NCI-H1930 (cell line): ENCODE measurements at regions not wholly inside any gene's neighbourhood (a gene's known extent, or its start where the extent isn't known, plus 50 kb on each side); places are given as distances from the start of the nearest gene placed in this dataset.
A peak's percentile ranks its signal among the peaks of the same experiment; 100 is the strongest.
"Not testable (repeated sequence)": the region's sequence is repeated elsewhere in the genome, so short reads cannot be mapped to it uniquely, and the experiment has no call there.

Experiments used
- DNase-seq, 2 experiments: peaks; one replicate each; lab custom pipeline; 2025; lab: John Stamatoyannopoulos, UW

- DNase-seq, result no peak
These were observed 52.2 kb upstream of the ABCA1 start for GRCh38 chr9:104980039-104980654.

- no peak for DNase-seq
These were observed 53.7 kb upstream of the ABCA1 start for GRCh38 chr9:104981543-104982129.

- DNase-seq, result no peak
These were observed 54.6 kb upstream of the ABCA1 start for GRCh38 chr9:104982543-104982942.

GRCh38 chr9:104983491-104983890 is 55.5 kb upstream of the ABCA1 start:
- DNase-seq, result no peak

DNA sequence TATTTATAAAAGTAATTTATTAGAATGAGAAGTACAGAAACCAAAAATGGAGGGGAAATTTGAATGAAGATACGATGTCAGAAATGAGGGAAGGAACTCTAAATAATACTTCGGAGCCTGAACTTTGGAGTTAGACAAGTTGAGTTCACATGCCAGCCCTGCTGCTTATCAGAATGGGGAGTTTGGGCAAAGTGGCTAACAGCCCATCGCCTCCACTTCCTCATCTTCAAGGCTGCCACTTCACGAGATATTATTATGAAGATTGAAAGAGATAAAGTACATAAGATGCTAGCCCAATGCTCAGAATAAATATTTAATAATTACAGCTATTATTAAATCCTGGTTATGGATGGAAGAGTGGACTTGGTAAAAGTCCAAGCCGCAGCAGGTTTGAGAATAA is 56.2 kb upstream of the ABCA1 start:
- no peak for DNase-seq

DNA sequence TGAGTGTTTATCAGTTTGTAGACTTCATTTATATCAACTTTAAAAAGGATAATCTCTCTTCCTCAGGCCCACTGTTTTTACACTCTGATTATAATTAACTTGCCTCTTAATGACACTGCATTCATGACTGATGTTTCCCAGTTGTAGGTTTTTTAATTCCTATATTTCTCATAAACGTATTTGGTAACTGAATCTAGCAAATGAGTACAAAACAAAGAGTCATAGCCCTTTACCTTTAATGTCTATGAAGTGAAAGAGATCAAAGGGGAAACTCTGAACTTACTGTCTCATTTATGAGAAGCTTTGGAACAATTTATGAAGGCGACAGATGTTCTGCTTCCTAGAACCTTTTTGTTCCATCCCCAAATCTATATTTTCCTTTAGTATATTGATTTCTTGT is 56.6 kb upstream of the ABCA1 start:
- DNase-seq, result no peak

DNA sequence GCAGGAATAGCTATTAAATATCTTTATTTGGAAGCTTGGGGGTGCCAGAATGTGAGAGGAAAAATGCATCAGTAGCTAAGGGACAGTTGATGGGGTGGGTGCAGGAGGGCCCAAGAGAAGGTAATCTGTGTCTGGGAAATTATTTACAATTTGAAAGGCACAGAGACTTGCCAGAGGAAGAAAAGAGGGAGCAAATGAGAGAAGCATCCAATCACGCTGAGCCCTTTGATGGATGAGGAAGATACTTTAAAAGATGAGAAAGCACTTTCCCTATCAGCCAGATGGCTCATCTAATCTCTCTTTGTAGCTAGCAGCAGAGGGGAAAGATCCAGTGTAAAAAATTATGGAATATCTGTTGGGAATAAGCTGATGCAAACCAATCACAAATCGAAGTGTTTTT is 57.0 kb upstream of the ABCA1 start:
- DNase-seq, result no peak

- no peak for DNase-seq
These were observed 58.1 kb upstream of the ABCA1 start for GRCh38 chr9:104986096-104986495.

DNA sequence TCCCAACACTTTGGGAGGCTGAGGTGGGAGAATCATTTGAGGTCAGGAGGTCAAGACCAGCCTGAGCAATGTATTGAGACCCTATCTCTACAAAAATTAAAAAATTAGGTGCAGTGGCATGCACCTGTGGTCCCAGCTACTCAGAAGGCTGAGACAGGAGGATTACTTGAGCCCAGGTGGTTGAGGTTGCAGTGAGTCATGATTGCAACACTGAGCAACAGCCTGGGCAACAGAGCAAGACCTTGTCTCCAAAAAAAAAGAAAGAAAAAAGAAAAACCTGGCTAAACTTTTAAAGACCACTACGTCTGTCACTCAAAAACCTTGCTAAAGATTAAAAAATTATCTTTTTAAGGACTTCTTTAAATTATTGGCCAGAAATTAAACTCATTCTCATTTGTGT is 59.8 kb upstream of the ABCA1 start:
- DNase-seq, result no peak

DNA sequence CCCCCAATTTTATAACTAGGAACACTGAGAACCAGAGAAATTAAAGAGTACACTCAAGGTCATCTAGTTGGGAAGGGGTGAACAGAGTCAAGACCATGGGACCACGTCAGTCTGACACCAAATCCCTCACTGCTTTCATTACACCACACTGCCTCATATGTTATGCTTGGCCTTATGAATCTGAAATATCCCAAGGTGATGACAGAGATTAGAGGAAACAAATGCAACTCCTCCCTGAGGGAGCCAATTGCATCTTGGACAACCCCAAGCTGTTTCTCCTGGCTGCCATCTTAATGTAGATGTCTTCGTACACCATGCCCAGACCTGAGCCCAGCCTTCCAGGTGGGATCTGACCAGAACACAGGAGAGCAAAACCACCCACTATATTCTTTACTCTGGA is 60.6 kb upstream of the ABCA1 start:
- DNase-seq, result no peak

GRCh38 chr9:104991144-104991953 is 63.4 kb upstream of the ABCA1 start:
- DNase-seq, result peak; percentile 52 to 58

DNA sequence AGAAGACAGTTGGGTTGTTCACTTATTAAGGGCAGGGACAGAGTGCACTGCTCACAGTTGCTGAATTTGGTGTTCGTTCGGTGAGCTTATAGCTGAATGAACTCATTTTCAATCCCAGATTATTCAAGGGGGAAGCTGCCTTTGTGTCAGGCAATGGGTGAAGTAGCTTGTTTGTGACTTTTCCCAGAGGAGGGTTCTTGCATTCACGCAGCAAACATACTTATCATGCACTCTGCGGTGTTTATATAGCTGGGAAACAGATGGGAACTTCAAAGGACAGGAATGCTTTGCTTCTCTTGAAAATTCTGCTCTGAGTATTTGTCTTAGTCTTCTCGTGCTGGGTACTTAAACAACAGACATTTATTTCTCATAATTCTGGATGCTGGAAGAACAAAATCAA is 64.7 kb upstream of the ABCA1 start:
- no peak for DNase-seq

DNA sequence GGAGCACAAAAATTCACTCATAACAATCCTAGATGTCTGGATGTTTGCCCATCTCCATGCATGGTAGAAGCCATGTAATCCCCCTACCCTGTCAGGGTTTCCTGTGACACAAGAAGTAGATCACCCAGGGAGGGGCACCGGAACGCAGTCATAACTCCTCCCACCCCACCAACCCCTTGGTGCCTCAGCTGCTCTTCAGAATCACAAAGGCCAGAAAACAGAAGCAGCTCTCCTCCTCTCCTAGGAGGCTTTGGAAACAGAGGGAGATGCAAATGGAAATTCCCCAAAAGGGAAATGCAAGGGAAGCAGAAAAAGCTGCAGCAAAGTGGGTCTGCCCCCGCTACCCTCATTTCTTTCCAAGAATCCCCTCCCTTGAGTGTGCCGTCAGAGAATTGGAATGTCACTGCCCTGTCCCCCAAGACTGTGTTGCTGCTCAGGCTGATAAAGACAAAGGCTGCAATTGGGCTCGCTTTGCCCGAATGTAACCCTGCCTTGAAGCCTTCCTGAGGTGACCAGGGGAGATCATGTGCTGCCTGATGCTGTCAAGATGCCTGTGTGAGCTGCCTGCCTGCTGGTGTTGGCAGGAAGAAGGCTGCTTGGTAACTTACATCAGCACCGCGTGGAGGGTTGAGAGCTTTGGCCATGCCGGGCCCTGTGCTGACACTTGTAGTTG is 65.5 kb upstream of the ABCA1 start:
- DNase-seq, result no peak

DNA sequence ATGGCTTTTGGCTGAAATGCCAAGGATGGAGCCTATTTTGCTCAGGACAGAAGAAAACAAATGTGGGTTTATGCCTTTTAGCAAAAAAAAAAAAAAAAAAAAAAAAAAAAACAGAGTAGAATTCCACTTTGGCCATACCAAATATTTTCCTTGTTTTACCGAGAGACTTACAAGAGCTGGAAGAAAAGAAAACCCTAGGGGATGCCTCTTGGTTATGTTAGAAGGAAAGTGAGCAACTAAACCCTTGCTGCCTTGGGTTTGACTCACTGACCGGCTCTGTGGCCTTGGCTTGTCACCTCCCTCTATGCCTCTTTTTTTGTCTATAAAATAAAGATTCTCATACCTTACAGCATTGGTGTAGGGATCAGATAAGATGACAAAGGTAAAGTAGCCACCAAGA is 69.6 kb upstream of the ABCA1 start:
- DNase-seq, result no peak

DNA sequence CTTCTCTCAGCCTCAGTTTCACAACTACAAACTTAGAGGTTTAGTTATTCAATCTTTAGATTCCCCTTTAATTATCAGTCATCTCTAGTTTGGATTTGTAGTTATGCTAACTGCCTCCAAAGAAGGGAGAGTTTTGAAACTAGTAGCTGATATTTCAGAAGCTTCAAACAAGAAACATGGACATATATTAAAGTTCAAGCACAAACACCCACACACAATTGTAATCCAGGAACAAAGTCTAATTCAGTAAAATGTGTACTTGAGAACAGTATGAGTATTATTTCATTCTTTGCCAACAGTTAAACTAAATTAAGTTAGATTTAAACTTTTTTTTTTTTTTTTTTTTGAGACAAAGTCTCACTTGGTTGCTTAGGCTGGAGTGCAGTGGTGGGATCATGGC is 71.2 kb upstream of the ABCA1 start:
- no peak for DNase-seq

DNA sequence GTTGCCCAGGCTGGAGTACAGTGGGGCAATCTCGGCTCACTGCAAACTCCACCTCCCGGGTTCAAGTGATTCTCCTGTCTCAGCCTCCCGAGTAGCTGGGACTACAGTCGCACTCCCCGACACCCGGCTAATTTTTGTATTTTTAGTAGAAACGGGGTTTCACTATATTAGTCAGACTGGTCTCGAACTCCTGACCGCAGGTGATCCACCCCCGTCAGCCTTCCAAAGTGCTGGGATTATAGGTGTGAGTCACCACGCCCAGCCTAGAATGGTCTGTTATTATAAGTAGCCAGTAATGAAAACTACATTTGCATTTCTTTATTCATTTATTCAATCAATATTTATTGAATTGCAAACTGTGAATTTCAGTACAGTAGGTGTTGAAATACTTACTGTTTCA is 72.6 kb upstream of the ABCA1 start:
- DNase-seq, result not testable (repeated sequence)

- DNase-seq, result no peak
These were observed 76.6 kb upstream of the ABCA1 start for GRCh38 chr9:105004466-105005090.

- no peak for DNase-seq
These were observed 77.2 kb upstream of the ABCA1 start for GRCh38 chr9:105005186-105005585.

- DNase-seq, result no peak
These were observed 78.6 kb upstream of the ABCA1 start for GRCh38 chr9:105006514-105006913.

GRCh38 chr9:105007143-105007542 is 79.2 kb upstream of the ABCA1 start:
- no peak for DNase-seq

DNA sequence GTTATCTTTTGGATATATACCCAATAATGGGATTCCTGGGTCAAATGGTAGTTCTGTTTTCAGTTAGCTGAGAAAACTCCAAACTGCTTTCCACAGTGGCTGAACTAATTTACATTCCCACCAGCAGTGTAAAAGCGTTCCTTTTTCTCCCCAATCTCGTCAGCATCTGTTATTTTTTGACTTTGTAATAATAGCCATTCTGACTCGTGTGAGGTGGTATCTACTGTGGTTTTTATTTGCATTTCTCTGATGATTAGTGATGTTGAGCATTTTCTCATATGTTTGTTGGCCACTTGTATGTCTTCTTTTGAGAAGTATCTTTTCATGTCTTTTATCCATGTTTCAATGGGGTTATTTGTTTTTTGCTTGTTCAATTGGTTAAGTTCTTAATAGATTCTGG is 82.1 kb upstream of the ABCA1 start:
- not testable (repeated sequence) for DNase-seq

DNA sequence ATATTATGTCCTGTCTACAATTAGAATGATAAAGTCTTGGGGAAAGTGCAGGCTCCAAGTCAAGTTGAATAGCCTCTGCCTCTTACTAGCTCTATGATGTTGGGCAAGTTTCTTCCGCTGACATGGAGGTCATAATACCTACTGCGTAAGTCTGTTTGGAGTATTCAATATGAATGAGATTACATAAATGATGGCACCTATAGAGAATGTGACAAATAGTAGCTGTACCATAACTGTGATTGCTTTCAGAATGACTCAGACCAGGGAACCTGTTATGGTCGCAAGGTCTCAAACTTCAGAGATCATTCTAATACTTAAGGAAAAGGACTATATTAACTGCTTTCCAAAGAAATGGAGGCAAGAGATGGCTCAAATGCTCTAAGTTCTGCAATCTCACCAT is 94.0 kb upstream of the ABCA1 start:
- no peak for DNase-seq
